WTC11 (cell line): ENCODE measurements at regions not wholly inside any gene's neighbourhood (a gene's known extent, or its start where the extent isn't known, plus 50 kb on each side); places are given as distances from the start of the nearest gene placed in this dataset.

Experiments
- ATAC-seq: fragments of 200-7000 bp; cut with Tn5 transposase; 2 replicates; pipeline ENCODE4 v1.10.0; 2021; ENCODE audit warnings: mild to moderate bottlenecking, moderate library complexity
- CTCF ChIA-PET: fragments of 300-600 bp; sonication (Branson Sonifier 250); formaldehyde crosslinking; loops from one replicate; lab custom pipeline; 2021; ENCODE audit warnings: antibody characterized with exemption; lab: Charles Lee
- POLR2A ChIA-PET: fragments of 350-600 bp; sonication (Branson Sonifier 250); formaldehyde crosslinking; loops from one replicate; lab custom pipeline; 2021; ENCODE audit warnings: antibody characterized with exemption; lab: Charles Lee
- DNase-seq: peaks from one replicate; pipeline ENCODE4 v3.0.0; 2021; ENCODE audit warnings: low spot score
- H3K27ac Mint-ChIP-seq: 2 replicates; pipeline ENCODE4 v1.8.0; 2021; ENCODE audit warnings: mixed read lengths
- H3K27me3 Mint-ChIP-seq: 2 replicates; pipeline ENCODE4 v1.8.0; 2021; ENCODE audit warnings: low read depth, mild to moderate bottlenecking, moderate library complexity, mixed read lengths
- H3K36me3 Mint-ChIP-seq: 2 replicates; pipeline ENCODE4 v1.8.0; 2021; ENCODE audit warnings: mixed read lengths
- H3K4me1 Mint-ChIP-seq: 2 replicates; pipeline ENCODE4 v1.8.0; 2022; ENCODE audit warnings: mixed read lengths
- H3K4me3 Mint-ChIP-seq: 2 replicates; pipeline ENCODE4 v1.8.0; 2021; ENCODE audit warnings: mild to moderate bottlenecking, moderate library complexity, mixed read lengths
- H3K9me3 Mint-ChIP-seq: 2 replicates; pipeline ENCODE4 v1.8.0; 2021; ENCODE audit warnings: mixed read lengths
- ATF3 ChIP-seq: sonication (generic); formaldehyde crosslinking; conservative IDR thresholded peaks from 2 replicates; pipeline ENCODE4 v1.8.1; 2022; ENCODE audit warnings: mild to moderate bottlenecking, missing genetic modification reagents
- E2F5 ChIP-seq: sonication (generic); formaldehyde crosslinking; IDR thresholded peaks from 2 replicates; pipeline ENCODE4 v1.8.1; 2022; ENCODE audit warnings: mild to moderate bottlenecking, moderate library complexity, missing genetic modification reagents
- ELF4 ChIP-seq: sonication (generic); formaldehyde crosslinking; IDR thresholded peaks from 2 replicates; pipeline ENCODE4 v1.8.1; 2022; ENCODE audit warnings: low read depth, mild to moderate bottlenecking, moderate library complexity, missing genetic modification reagents
- ESRRA ChIP-seq: sonication (generic); formaldehyde crosslinking; IDR thresholded peaks from 2 replicates; pipeline ENCODE4 v1.8.1; 2022; ENCODE audit warnings: mild to moderate bottlenecking, missing genetic modification reagents, borderline replicate concordance
- FOXK1 ChIP-seq: sonication (generic); formaldehyde crosslinking; IDR thresholded peaks from 2 replicates; pipeline ENCODE4 v1.8.0; 2022; ENCODE audit warnings: mild to moderate bottlenecking, moderate library complexity, missing genetic modification reagents
- GTF2I ChIP-seq: fragments of 250-450 bp; sonication (Bioruptor Pico); conservative IDR thresholded peaks from 2 replicates; pipeline ENCODE4 v1.4.0; 2021; ENCODE audit warnings: mild to moderate bottlenecking
- HMGA2 ChIP-seq: fragments of 250-450 bp; sonication (Bioruptor Pico); IDR thresholded peaks from 2 replicates; pipeline ENCODE4 v1.4.0; 2021; ENCODE audit warnings: mild to moderate bottlenecking, moderate library complexity
- IRF2 ChIP-seq: sonication (generic); formaldehyde crosslinking; IDR thresholded peaks from 2 replicates; pipeline ENCODE4 v1.8.0; 2022; ENCODE audit warnings: low read depth, missing genetic modification reagents, borderline replicate concordance
- NR1H2 ChIP-seq: sonication (generic); formaldehyde crosslinking; IDR thresholded peaks from 2 replicates; pipeline ENCODE4 v1.9.0; 2021; ENCODE audit warnings: mild to moderate bottlenecking, moderate library complexity, missing genetic modification reagents
- OVOL2 ChIP-seq: fragments of 250-450 bp; sonication (Bioruptor Pico); IDR thresholded peaks from 2 replicates; pipeline ENCODE4 v1.9.0; 2021; ENCODE audit warnings: mild to moderate bottlenecking, borderline replicate concordance
- PRRX2 ChIP-seq: fragments of 250-450 bp; sonication (Bioruptor Pico); IDR thresholded peaks from 2 replicates; pipeline ENCODE4 v1.8.0; 2021; ENCODE audit warnings: mild to moderate bottlenecking
- RELA ChIP-seq: sonication (generic); formaldehyde crosslinking; IDR thresholded peaks from 2 replicates; pipeline ENCODE4 v1.8.1; 2022; ENCODE audit warnings: missing genetic modification reagents, mild to moderate bottlenecking, borderline replicate concordance
- SP1 ChIP-seq: sonication (generic); formaldehyde crosslinking; conservative IDR thresholded peaks from 2 replicates; pipeline ENCODE4 v1.8.1; 2022; ENCODE audit warnings: missing genetic modification reagents
- TP53 ChIP-seq: sonication (generic); formaldehyde crosslinking; IDR thresholded peaks from 2 replicates; pipeline ENCODE4 v1.8.1; 2023; ENCODE audit warnings: mild to moderate bottlenecking, missing genetic modification reagents
- ZBTB21 ChIP-seq: sonication (generic); formaldehyde crosslinking; IDR thresholded peaks from 2 replicates; pipeline ENCODE4 v1.8.1; 2023; ENCODE audit warnings: mild to moderate bottlenecking, missing genetic modification reagents, borderline replicate concordance
- ZNF121 ChIP-seq: sonication (generic); formaldehyde crosslinking; IDR thresholded peaks from 2 replicates; pipeline ENCODE4 v1.8.0; 2023; ENCODE audit warnings: missing genetic modification reagents
- ZNF263 ChIP-seq: sonication (generic); formaldehyde crosslinking; IDR thresholded peaks from 2 replicates; pipeline ENCODE4 v1.8.1; 2022; ENCODE audit warnings: low read depth, mild to moderate bottlenecking, moderate library complexity, missing genetic modification reagents
- ZNF317 ChIP-seq: sonication (generic); formaldehyde crosslinking; IDR thresholded peaks from 2 replicates; pipeline ENCODE4 v1.8.1; 2023; ENCODE audit warnings: low read depth, mild to moderate bottlenecking, moderate library complexity, missing genetic modification reagents, borderline replicate concordance
- ZNF671 ChIP-seq: fragments of 250-450 bp; sonication (Bioruptor Pico); IDR thresholded peaks from 2 replicates; pipeline ENCODE4 v1.8.0; 2021; ENCODE audit warnings: mild to moderate bottlenecking
- TF ChIP-seq, protein P1 (sequence below): fragments of 250-450 bp; sonication (Bioruptor Pico); IDR thresholded peaks from 2 replicates; pipeline ENCODE4 v1.8.0; 2021; ENCODE audit warnings: mild to moderate bottlenecking
- TF ChIP-seq, protein P2 (sequence below): sonication (generic); formaldehyde crosslinking; IDR thresholded peaks from 2 replicates; pipeline ENCODE4 v1.8.1; 2023; ENCODE audit warnings: mild to moderate bottlenecking, moderate library complexity, missing genetic modification reagents
- TF ChIP-seq, protein P3 (sequence below): sonication (generic); formaldehyde crosslinking; IDR thresholded peaks from 2 replicates; pipeline ENCODE4 v1.8.0; 2023; ENCODE audit warnings: missing genetic modification reagents, mild to moderate bottlenecking, borderline replicate concordance

DNA sequence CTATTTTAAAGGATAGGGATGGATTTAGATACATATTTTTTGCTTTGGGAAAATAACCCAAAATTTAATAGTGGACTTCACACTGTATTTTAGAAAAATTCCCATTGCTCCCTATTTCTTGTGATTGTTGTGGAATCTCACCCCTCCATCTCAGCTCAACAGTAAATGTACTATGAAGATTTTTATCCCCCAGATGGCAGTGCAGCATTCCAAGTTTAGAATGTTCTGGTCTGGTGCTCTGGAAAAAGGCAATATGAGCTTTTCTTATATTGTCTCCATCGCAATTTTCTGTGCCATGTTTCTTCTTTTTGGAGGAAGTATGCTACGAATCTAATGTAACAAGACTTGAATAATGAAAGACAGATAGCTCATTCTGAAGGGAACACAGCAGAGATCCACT lies 471.7 kb upstream of the SYT1 start:
- CTCF ChIA-PET: interaction anchor here (0.8 to 1.5 kb wide), 7 partner anchors 9 to 212 kb away, joined by 3 to 8 read pairs (median 3); no protein-coding TSS in a partner anchor
- Mint-ChIP-seq H3K27ac (no peak overlapping the region), H3K9me3 (no peaks in the 10 kb centered on the region), H3K27me3 (no peaks in the 10 kb centered on the region), H3K4me1 (peaks cover 5% of the 10 kb centered on the region), H3K4me3 (no peak overlapping the region), H3K36me3 (no peaks in the 10 kb centered on the region)
- POLR2A ChIA-PET: interaction anchor here (0.7 kb wide), 1 partner anchor 10 kb away, joined by 3 read pairs; no protein-coding TSS in a partner anchor
- TF ChIP-seq, protein P1, sequence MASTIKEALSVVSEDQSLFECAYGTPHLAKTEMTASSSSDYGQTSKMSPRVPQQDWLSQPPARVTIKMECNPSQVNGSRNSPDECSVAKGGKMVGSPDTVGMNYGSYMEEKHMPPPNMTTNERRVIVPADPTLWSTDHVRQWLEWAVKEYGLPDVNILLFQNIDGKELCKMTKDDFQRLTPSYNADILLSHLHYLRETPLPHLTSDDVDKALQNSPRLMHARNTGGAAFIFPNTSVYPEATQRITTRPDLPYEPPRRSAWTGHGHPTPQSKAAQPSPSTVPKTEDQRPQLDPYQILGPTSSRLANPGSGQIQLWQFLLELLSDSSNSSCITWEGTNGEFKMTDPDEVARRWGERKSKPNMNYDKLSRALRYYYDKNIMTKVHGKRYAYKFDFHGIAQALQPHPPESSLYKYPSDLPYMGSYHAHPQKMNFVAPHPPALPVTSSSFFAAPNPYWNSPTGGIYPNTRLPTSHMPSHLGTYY (CRISPR knock-in tag): no peak
- no peak for TF ChIP-seq IRF2
- no peak for TF ChIP-seq SP1 (CRISPR knock-in tag)
- no peak for TF ChIP-seq ATF3 (CRISPR knock-in tag)
- no peak for TF ChIP-seq HMGA2 (CRISPR knock-in tag)
- DNase-seq: no peak
- ATAC-seq: no peak

- Mint-ChIP-seq H3K9me3 (no peaks in the 10 kb centered on the region), H3K4me3 (no peak overlapping the region), H3K27ac (no peak overlapping the region)
- DNase-seq (no peak), ATAC-seq (no peak)
- CTCF ChIA-PET: interaction anchor here (1.1 to 1.4 kb wide), 2 partner anchors 75 to 167 kb away, joined by 3 read pairs; no protein-coding TSS in a partner anchor
- TF ChIP-seq OVOL2 (CRISPR knock-in tag): no peak
- no peak for TF ChIP-seq RELA (CRISPR knock-in tag)
- no peak for TF ChIP-seq ZBTB21 (CRISPR knock-in tag)
- no peak for TF ChIP-seq ELF4 (CRISPR knock-in tag)
- no peak for TF ChIP-seq E2F5
- no peak for TF ChIP-seq ZNF263 (CRISPR knock-in tag)
- TF ChIP-seq, protein P2, sequence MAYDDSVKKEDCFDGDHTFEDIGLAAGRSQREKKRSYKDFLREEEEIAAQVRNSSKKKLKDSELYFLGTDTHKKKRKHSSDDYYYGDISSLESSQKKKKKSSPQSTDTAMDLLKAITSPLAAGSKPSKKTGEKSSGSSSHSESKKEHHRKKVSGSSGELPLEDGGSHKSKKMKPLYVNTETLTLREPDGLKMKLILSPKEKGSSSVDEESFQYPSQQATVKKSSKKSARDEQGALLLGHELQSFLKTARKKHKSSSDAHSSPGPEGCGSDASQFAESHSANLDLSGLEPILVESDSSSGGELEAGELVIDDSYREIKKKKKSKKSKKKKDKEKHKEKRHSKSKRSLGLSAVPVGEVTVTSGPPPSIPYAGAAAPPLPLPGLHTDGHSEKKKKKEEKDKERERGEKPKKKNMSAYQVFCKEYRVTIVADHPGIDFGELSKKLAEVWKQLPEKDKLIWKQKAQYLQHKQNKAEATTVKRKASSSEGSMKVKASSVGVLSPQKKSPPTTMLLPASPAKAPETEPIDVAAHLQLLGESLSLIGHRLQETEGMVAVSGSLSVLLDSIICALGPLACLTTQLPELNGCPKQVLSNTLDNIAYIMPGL (CRISPR knock-in tag): no peak
- no peak for TF ChIP-seq ESRRA
- TF ChIP-seq, all 79 proteins: peak for 0
- H3K27me3 Mint-ChIP-seq: no peaks in the 10 kb centered on the region; the same call in 1 of the 2 replicates
- POLR2A ChIA-PET: no interaction called here
- H3K4me1 Mint-ChIP-seq: peaks cover 5% of the 10 kb centered on the region
- H3K36me3 Mint-ChIP-seq: no peaks in the 10 kb centered on the region
These were observed 468.6 kb upstream of the SYT1 start for GRCh38 chr12:78395961-78396360.

- Mint-ChIP-seq H3K36me3 (no peaks in the 10 kb centered on the region), H3K4me3 (no peak overlapping the region), H3K9me3 (no peaks in the 10 kb centered on the region), H3K27ac (no peak overlapping the region), H3K4me1 (peaks cover 5% of the 10 kb centered on the region), H3K27me3 (no peaks in the 10 kb centered on the region; the same call in 1 of the 2 replicates)
- no peak for ATAC-seq
- no peak for DNase-seq
- CTCF ChIA-PET: no interaction called here
- POLR2A ChIA-PET: no interaction called here
- TF ChIP-seq ZNF671 (CRISPR knock-in tag) (no peak), FOXK1 (no peak), PRRX2 (no peak), TP53 (CRISPR knock-in tag) (no peak), GTF2I (CRISPR knock-in tag) (no peak), ZNF121 (CRISPR knock-in tag) (no peak), ZNF317 (CRISPR knock-in tag) (no peak), NR1H2 (CRISPR knock-in tag) (no peak)
- TF ChIP-seq, protein P3, sequence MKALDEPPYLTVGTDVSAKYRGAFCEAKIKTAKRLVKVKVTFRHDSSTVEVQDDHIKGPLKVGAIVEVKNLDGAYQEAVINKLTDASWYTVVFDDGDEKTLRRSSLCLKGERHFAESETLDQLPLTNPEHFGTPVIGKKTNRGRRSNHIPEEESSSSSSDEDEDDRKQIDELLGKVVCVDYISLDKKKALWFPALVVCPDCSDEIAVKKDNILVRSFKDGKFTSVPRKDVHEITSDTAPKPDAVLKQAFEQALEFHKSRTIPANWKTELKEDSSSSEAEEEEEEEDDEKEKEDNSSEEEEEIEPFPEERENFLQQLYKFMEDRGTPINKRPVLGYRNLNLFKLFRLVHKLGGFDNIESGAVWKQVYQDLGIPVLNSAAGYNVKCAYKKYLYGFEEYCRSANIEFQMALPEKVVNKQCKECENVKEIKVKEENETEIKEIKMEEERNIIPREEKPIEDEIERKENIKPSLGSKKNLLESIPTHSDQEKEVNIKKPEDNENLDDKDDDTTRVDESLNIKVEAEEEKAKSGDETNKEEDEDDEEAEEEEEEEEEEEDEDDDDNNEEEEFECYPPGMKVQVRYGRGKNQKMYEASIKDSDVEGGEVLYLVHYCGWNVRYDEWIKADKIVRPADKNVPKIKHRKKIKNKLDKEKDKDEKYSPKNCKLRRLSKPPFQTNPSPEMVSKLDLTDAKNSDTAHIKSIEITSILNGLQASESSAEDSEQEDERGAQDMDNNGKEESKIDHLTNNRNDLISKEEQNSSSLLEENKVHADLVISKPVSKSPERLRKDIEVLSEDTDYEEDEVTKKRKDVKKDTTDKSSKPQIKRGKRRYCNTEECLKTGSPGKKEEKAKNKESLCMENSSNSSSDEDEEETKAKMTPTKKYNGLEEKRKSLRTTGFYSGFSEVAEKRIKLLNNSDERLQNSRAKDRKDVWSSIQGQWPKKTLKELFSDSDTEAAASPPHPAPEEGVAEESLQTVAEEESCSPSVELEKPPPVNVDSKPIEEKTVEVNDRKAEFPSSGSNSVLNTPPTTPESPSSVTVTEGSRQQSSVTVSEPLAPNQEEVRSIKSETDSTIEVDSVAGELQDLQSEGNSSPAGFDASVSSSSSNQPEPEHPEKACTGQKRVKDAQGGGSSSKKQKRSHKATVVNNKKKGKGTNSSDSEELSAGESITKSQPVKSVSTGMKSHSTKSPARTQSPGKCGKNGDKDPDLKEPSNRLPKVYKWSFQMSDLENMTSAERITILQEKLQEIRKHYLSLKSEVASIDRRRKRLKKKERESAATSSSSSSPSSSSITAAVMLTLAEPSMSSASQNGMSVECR (CRISPR knock-in tag): no peak
- TF ChIP-seq, protein P1 (CRISPR knock-in tag): no peak
These were observed 468.0 kb upstream of the SYT1 start for GRCh38 chr12:78396538-78396937.
